ENCODE measurements at regions not wholly inside any gene's neighbourhood (a gene's known extent, or its start where the extent isn't known, plus 50 kb on each side); places are given as distances from the start of the nearest gene placed in this dataset.

GRCh38 chr13:84413016-84413415 lies 530.7 kb upstream of the SLITRK1 start:
- BruUV-seq (replicated peaks), result no TSS peak
- no peak overlapping the region for H2BK5ac ChIP-seq (ENCODE audit: low read depth, low read length, poor library complexity, severe bottlenecking)
- no peak overlapping the region for H4K5ac ChIP-seq (ENCODE audit: low read depth, low read length)
- H3K4me3 ChIP-seq (ENCODE audit: insufficient read depth, low read depth, low read length), result no peak overlapping the region
- no peak overlapping the region for H3K56ac ChIP-seq (ENCODE audit: extremely low read depth, insufficient read depth, low read length)
- ChIA-PET CTCF (no interaction called here), POLR2A (ENCODE audit: unreplicated experiment) (no interaction called here)
- dilution Hi-C loops (cut with HindIII; ENCODE audit: low sequenced_read_pairs, unreplicated experiment) (no loop called here), intact Hi-C loops (cut with micrococcal nuclease) (no loop called here), in situ Hi-C loops (cut with MboI; ENCODE audit: low sequenced_read_pairs) (no loop called here)
- H2AK5ac ChIP-seq (ENCODE audit: low read depth, low read length), result no peak overlapping the region
- H2BK15ac ChIP-seq (ENCODE audit: low read depth, low read length), result no peak overlapping the region
- no peak overlapping the region for H3K4ac ChIP-seq (ENCODE audit: low read depth, low read length)
- H3K9me1 ChIP-seq (ENCODE audit: insufficient read depth, low read length), result no peaks in the 10 kb centered on the region
- no peaks in the 10 kb centered on the region for H3K9me3 ChIP-seq (ENCODE audit: control insufficient read depth, insufficient read depth, low read length)
- H3K4me1 ChIP-seq (ENCODE audit: control insufficient read depth, insufficient read depth, low read length), result no peaks in the 10 kb centered on the region
- no peaks in the 10 kb centered on the region for H4K20me1 ChIP-seq (ENCODE audit: insufficient read depth, low read length)
- no peak for TF ChIP-seq RFX5 (IDR thresholded peaks at IDR 0.05; ENCODE audit: low read depth, low read length)
- no peak for TF ChIP-seq MXI1 (IDR thresholded peaks at IDR 0.05; ENCODE audit: borderline replicate concordance, low read depth, low read length)
- TF ChIP-seq CHD1 (IDR thresholded peaks at IDR 0.05; ENCODE audit: low read depth, low read length), result no peak
- TF ChIP-seq CTCF (conservative IDR thresholded peaks at IDR 0.05; ENCODE audit: low read depth, low read length), result no peak
- no peak overlapping the region for H2AK9ac ChIP-seq (replicated peaks; ENCODE audit: low read depth, low read length, poor library complexity)
- H4K91ac ChIP-seq (ENCODE audit: insufficient read depth, low read depth, low read length), result no peak overlapping the region
- H3K4me2 ChIP-seq (ENCODE audit: low read depth, low read length), result no peak overlapping the region
- H2BK20ac ChIP-seq (ENCODE audit: low read depth, low read length), result no peak overlapping the region
- no peak overlapping the region for H3K14ac ChIP-seq (replicated peaks; ENCODE audit: low read depth, low read length)
- no peak overlapping the region for H3K18ac ChIP-seq (ENCODE audit: low read depth, low read length)
- no peaks in the 10 kb centered on the region for H3K79me1 ChIP-seq (ENCODE audit: low read depth in 1 of 2, low read length in 2 of 2)
- H2BK120ac ChIP-seq (ENCODE audit: low read depth, low read length), result no peak overlapping the region
- ATAC-seq (ENCODE audit: low read depth) (no peak), DNase-seq (no peak)
- no peak overlapping the region for H4K8ac ChIP-seq (ENCODE audit: low read depth in 2 of 2, low read length in 2 of 2)
- H2AFZ ChIP-seq (replicated peaks; ENCODE audit: low read length, poor library complexity), result no peak overlapping the region
- no peaks in the 10 kb centered on the region for H3K36me3 ChIP-seq (ENCODE audit: control insufficient read depth, insufficient read depth, low read length)
- H3K9ac ChIP-seq (ENCODE audit: low read depth, low read length), result no peak overlapping the region
- no peaks in the 10 kb centered on the region for H3K27me3 ChIP-seq (ENCODE audit: control insufficient read depth, insufficient read depth, low read length)
- H3K23ac ChIP-seq (ENCODE audit: low read depth, low read length), result no peak overlapping the region
- H3K27ac ChIP-seq (ENCODE audit: insufficient read depth, low read length), result no peak overlapping the region
- no CpG with 5 or more reads among the region's 2 CpGs for WGBS, 2 experiments (ENCODE audit: extremely low coverage in 2 of 2, insufficient read length in 1 of 2)

All from IMR-90 (cell line).